GM23338 (cell line): ENCODE measurements at regions not wholly inside any gene's neighbourhood (a gene's known extent, or its start where the extent isn't known, plus 50 kb on each side); places are given as distances from the start of the nearest gene placed in this dataset.

Source experiments
- ATAC-seq: fragments of 200-7000 bp; cut with Tn5 transposase; 3 replicates; pipeline ENCODE4 v1.9.1; 2020
- DNase-seq: peaks from one replicate; pipeline ENCODE4 v3.0.0-alpha.2; 2015; ENCODE audit warnings: low spot score
- H2AFZ ChIP-seq: fragments of 200-600 bp; sonication (generic); 2 replicates; pipeline ENCODE4 v1.8.0; 2016; ENCODE audit warnings: antibody characterized with exemption, mild to moderate bottlenecking, moderate library complexity
- H3F3A ChIP-seq: fragments of 200-600 bp; sonication (generic); replicated peaks from 2 replicates; pipeline ENCODE4 v1.8.0; 2017; ENCODE audit warnings: antibody characterized with exemption, mixed run types, low read depth
- H3K27ac ChIP-seq: fragments of 200-600 bp; sonication (generic); 2 replicates; pipeline ENCODE4 v1.6.1; 2016; ENCODE audit warnings: low read depth
- H3K27me3 ChIP-seq: fragments of 200-600 bp; sonication (generic); 2 replicates; pipeline ENCODE4 v1.8.0; 2016; ENCODE audit warnings: mild to moderate bottlenecking, mixed run types, moderate library complexity; ENCODE audit not compliant: insufficient read depth
- H3K36me3 ChIP-seq: fragments of 200-600 bp; sonication (generic); 2 replicates; pipeline ENCODE4 v1.8.0; 2016; ENCODE audit warnings: mild to moderate bottlenecking; ENCODE audit not compliant: insufficient read depth
- H3K4me1 ChIP-seq: fragments of 200-600 bp; sonication (generic); 2 replicates; pipeline ENCODE4 v1.8.0; 2016; ENCODE audit warnings: mild to moderate bottlenecking, moderate library complexity; ENCODE audit not compliant: insufficient read depth
- H3K4me2 ChIP-seq: fragments of 200-600 bp; sonication (generic); 2 replicates; pipeline ENCODE4 v1.7.1; 2017; ENCODE audit warnings: mixed run types
- H3K4me3 ChIP-seq: fragments of 200-600 bp; sonication (generic); 2 replicates; pipeline ENCODE4 v1.6.1; 2016; ENCODE audit warnings: mixed run types
- H3K79me2 ChIP-seq: fragments of 200-600 bp; sonication (generic); replicated peaks from 2 replicates; pipeline ENCODE4 v1.8.0; 2017; ENCODE audit warnings: mild to moderate bottlenecking; ENCODE audit not compliant: insufficient read depth
- H3K9me2 ChIP-seq: fragments of 200-600 bp; sonication (generic); 2 replicates; pipeline ENCODE4 v1.8.0; 2017; ENCODE audit not compliant: insufficient read depth
- H4K20me1 ChIP-seq: fragments of 200-600 bp; sonication (generic); replicated peaks from 2 replicates; pipeline ENCODE4 v1.8.0; 2017; ENCODE audit warnings: mild to moderate bottlenecking; ENCODE audit not compliant: insufficient read depth
- H3K27ac Mint-ChIP-seq: 2 replicates; pipeline ENCODE4 v1.8.0; 2020; ENCODE audit warnings: inconsistent platforms, mild to moderate bottlenecking, moderate library complexity, mixed read lengths
- H3K27me3 Mint-ChIP-seq: 3 replicates; pipeline ENCODE4 v1.8.0; 2022; ENCODE audit warnings: low read depth, mild to moderate bottlenecking, moderate library complexity, mixed read lengths, inconsistent platforms; ENCODE audit not compliant: insufficient read depth, poor library complexity
- H3K36me3 Mint-ChIP-seq: 3 replicates; pipeline ENCODE4 v1.8.0; 2021; ENCODE audit warnings: low read depth, mild to moderate bottlenecking, inconsistent platforms, moderate library complexity, mixed read lengths
- H3K4me1 Mint-ChIP-seq: 3 replicates; pipeline ENCODE4 v1.8.0; 2020; ENCODE audit warnings: mild to moderate bottlenecking, inconsistent platforms, mixed read lengths
- H3K4me3 Mint-ChIP-seq: 3 replicates; pipeline ENCODE4 v1.8.0; 2021; ENCODE audit warnings: moderate library complexity, mild to moderate bottlenecking, inconsistent platforms, mixed read lengths
- H3K9me3 Mint-ChIP-seq: 3 replicates; pipeline ENCODE4 v1.8.0; 2020; ENCODE audit warnings: moderate library complexity, mild to moderate bottlenecking, inconsistent platforms, mixed read lengths
- CREB1 ChIP-seq: fragments of 250-450 bp; sonication (Bioruptor Pico); IDR thresholded peaks from 2 replicates; pipeline ENCODE4 v1.5.0; 2020; ENCODE audit warnings: low read depth, mild to moderate bottlenecking, moderate library complexity
- EZH2 ChIP-seq: fragments of 200-600 bp; sonication (generic); IDR thresholded peaks from one replicate; pipeline ENCODE4 v1.8.0; 2017; ENCODE audit warnings: antibody characterized with exemption, mild to moderate bottlenecking, low read depth; ENCODE audit not compliant: unreplicated experiment
- NANOG ChIP-seq: IDR thresholded peaks from 2 replicates; pipeline ENCODE4 v1.6.1; 2016; ENCODE audit warnings: antibody characterized with exemption, borderline replicate concordance
- POLR2AphosphoS5 ChIP-seq: IDR thresholded peaks from 2 replicates; pipeline ENCODE4 v1.6.1; 2016; ENCODE audit warnings: antibody characterized with exemption, low read depth
- STAT1 ChIP-seq: IDR thresholded peaks from one replicate; pipeline ENCODE4 v1.6.1; 2016; ENCODE audit warnings: antibody characterized with exemption; ENCODE audit not compliant: unreplicated experiment
- ZNF114 ChIP-seq: fragments of 250-450 bp; sonication (Bioruptor Pico); IDR thresholded peaks from 2 replicates; pipeline ENCODE4 v1.5.0; 2020; ENCODE audit warnings: mild to moderate bottlenecking, moderate library complexity
- TF ChIP-seq, protein P1 (sequence below): IDR thresholded peaks from one replicate; pipeline ENCODE4 v1.6.1; 2018; ENCODE audit warnings: antibody characterized with exemption; ENCODE audit not compliant: unreplicated experiment
- TF ChIP-seq, protein P2 (sequence below): fragments of 250-450 bp; sonication (Bioruptor Pico); IDR thresholded peaks from 2 replicates; pipeline ENCODE4 v1.5.0; 2020; ENCODE audit warnings: mild to moderate bottlenecking, moderate library complexity
- TF ChIP-seq, protein P3 (sequence below), 2 experiments: fragments of 200-600 bp in 1 of 2; sonication (generic) in 1 of 2; conservative IDR thresholded peaks; 2 replicates each; pipeline versions ENCODE4 v1.5.1 to v1.6.1; 2016 to 2017; ENCODE audit warnings: antibody characterized with exemption in 2 of 2, low read depth in 2 of 2, mild to moderate bottlenecking in 2 of 2, moderate library complexity in 1 of 2

DNA sequence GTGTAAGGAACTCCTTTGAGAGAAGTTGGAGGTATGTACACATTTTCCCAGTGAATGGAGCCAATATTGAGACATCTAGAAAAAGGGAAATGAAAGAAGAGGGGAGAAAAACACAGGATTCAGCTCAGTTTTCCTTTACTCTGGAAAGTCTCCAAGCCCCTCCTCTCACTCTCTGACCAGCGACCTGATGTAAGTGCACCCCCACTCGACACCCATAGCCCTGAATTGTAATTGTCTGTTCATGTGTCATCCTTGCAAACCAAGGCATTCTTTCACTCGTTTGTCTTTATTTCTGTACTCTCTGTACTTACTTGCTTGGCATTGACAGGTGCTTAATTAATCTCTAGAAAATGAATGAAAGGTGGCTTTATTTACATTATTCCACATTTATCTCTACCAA is 55.7 kb upstream of the CTAGE1 start (continued):
- TF ChIP-seq, protein P1, sequence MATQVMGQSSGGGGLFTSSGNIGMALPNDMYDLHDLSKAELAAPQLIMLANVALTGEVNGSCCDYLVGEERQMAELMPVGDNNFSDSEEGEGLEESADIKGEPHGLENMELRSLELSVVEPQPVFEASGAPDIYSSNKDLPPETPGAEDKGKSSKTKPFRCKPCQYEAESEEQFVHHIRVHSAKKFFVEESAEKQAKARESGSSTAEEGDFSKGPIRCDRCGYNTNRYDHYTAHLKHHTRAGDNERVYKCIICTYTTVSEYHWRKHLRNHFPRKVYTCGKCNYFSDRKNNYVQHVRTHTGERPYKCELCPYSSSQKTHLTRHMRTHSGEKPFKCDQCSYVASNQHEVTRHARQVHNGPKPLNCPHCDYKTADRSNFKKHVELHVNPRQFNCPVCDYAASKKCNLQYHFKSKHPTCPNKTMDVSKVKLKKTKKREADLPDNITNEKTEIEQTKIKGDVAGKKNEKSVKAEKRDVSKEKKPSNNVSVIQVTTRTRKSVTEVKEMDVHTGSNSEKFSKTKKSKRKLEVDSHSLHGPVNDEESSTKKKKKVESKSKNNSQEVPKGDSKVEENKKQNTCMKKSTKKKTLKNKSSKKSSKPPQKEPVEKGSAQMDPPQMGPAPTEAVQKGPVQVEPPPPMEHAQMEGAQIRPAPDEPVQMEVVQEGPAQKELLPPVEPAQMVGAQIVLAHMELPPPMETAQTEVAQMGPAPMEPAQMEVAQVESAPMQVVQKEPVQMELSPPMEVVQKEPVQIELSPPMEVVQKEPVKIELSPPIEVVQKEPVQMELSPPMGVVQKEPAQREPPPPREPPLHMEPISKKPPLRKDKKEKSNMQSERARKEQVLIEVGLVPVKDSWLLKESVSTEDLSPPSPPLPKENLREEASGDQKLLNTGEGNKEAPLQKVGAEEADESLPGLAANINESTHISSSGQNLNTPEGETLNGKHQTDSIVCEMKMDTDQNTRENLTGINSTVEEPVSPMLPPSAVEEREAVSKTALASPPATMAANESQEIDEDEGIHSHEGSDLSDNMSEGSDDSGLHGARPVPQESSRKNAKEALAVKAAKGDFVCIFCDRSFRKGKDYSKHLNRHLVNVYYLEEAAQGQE = no peak
- TF ChIP-seq ZNF114 (CRISPR knock-in tag) (no peak), EZH2 (no peak)

DNA sequence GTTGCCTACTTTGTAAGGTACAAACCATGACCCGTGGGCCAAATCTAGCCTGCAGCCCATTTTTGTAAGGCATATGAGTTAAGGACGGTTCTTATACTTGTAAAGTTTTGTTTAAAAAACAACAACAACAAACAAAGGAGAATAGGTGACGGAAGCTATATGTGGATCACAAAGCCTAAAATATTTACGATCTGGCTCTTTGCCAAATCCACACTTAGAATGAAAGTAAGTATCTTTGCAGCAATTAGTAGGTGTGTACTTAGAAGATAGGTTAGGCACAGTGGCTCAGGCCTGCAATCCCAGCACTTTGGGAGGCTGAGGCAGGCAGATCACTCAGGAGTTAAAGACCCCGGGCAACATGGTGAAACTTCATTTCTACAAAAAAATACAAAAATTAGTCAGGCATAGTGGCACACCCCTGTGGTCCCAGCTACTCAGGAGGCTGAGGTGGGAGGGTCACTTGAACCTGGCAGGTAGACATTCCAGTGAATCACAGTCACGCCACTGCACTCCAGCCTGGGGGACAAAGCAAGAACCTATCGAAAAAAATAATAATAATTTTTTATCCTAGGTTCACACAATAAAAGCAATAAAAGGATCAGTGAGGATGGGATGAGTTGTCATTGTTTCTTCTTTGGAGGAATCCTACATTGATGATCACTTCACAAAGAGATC is 57.8 kb upstream of the CTAGE1 start:
- peaks cover 6% of the 10 kb centered on the region for H3K27me3 Mint-ChIP-seq
- H3K36me3 Mint-ChIP-seq = no peaks in the 10 kb centered on the region
- H4K20me1 ChIP-seq = no peaks in the 10 kb centered on the region
- H3K9me3 Mint-ChIP-seq = no peaks in the 10 kb centered on the region
- H3K4me2 ChIP-seq = no peak overlapping the region
- no peak overlapping the region for H3K4me3 Mint-ChIP-seq
- no peaks in the 10 kb centered on the region for H3K36me3 ChIP-seq
- DNase-seq = no peak
- no peak overlapping the region for H3K27ac ChIP-seq
- H3K27me3 ChIP-seq = no peaks in the 10 kb centered on the region
- peaks cover 4% of the 10 kb centered on the region; the same call in 2 of the 3 replicates for H3K4me1 Mint-ChIP-seq
- no peaks in the 10 kb centered on the region for H3K79me2 ChIP-seq
- H3K27ac Mint-ChIP-seq = no peak overlapping the region
- H3K4me1 ChIP-seq = peaks cover 2% of the 10 kb centered on the region
- no peak overlapping the region for H3K4me3 ChIP-seq
- no peaks in the 10 kb centered on the region for H3F3A ChIP-seq
- H3K9me2 ChIP-seq = 0 out of 2 replicates have a peak, but pooled peaks cover 11% of the 10 kb centered on the region
- no peak for ATAC-seq
- H2AFZ ChIP-seq = no peak overlapping the region
- TF ChIP-seq EZH2 = no peak
- TF ChIP-seq POLR2AphosphoS5 = no peak
- TF ChIP-seq NANOG = no peak
- TF ChIP-seq, protein P1 = no peak
- TF ChIP-seq STAT1 = no peak
- TF ChIP-seq, protein P2, sequence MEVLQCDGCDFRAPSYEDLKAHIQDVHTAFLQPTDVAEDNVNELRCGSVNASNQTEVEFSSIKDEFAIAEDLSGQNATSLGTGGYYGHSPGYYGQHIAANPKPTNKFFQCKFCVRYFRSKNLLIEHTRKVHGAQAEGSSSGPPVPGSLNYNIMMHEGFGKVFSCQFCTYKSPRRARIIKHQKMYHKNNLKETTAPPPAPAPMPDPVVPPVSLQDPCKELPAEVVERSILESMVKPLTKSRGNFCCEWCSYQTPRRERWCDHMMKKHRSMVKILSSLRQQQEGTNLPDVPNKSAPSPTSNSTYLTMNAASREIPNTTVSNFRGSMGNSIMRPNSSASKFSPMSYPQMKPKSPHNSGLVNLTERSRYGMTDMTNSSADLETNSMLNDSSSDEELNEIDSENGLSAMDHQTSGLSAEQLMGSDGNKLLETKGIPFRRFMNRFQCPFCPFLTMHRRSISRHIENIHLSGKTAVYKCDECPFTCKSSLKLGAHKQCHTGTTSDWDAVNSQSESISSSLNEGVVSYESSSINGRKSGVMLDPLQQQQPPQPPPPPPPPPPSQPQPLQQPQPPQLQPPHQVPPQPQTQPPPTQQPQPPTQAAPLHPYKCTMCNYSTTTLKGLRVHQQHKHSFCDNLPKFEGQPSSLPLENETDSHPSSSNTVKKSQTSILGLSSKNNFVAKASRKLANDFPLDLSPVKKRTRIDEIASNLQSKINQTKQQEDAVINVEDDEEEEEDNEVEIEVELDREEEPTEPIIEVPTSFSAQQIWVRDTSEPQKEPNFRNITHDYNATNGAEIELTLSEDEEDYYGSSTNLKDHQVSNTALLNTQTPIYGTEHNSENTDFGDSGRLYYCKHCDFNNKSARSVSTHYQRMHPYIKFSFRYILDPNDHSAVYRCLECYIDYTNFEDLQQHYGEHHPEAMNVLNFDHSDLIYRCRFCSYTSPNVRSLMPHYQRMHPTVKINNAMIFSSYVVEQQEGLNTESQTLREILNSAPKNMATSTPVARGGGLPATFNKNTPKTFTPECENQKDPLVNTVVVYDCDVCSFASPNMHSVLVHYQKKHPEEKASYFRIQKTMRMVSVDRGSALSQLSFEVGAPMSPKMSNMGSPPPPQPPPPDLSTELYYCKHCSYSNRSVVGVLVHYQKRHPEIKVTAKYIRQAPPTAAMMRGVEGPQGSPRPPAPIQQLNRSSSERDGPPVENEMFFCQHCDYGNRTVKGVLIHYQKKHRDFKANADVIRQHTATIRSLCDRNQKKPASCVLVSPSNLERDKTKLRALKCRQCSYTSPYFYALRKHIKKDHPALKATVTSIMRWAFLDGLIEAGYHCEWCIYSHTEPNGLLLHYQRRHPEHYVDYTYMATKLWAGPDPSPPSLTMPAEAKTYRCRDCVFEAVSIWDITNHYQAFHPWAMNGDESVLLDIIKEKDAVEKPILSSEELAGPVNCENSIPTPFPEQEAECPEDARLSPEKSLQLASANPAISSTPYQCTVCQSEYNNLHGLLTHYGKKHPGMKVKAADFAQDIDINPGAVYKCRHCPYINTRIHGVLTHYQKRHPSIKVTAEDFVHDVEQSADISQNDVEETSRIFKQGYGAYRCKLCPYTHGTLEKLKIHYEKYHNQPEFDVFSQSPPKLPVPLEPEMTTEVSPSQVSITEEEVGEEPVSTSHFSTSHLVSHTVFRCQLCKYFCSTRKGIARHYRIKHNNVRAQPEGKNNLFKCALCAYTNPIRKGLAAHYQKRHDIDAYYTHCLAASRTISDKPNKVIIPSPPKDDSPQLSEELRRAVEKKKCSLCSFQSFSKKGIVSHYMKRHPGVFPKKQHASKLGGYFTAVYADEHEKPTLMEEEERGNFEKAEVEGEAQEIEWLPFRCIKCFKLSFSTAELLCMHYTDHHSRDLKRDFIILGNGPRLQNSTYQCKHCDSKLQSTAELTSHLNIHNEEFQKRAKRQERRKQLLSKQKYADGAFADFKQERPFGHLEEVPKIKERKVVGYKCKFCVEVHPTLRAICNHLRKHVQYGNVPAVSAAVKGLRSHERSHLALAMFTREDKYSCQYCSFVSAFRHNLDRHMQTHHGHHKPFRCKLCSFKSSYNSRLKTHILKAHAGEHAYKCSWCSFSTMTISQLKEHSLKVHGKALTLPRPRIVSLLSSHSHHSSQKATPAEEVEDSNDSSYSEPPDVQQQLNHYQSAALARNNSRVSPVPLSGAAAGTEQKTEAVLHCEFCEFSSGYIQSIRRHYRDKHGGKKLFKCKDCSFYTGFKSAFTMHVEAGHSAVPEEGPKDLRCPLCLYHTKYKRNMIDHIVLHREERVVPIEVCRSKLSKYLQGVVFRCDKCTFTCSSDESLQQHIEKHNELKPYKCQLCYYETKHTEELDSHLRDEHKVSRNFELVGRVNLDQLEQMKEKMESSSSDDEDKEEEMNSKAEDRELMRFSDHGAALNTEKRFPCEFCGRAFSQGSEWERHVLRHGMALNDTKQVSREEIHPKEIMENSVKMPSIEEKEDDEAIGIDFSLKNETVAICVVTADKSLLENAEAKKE (CRISPR knock-in tag) = no peak
- no peak for TF ChIP-seq ZNF114 (CRISPR knock-in tag)
- no peak for TF ChIP-seq CREB1 (CRISPR knock-in tag)
- TF ChIP-seq, protein P3, sequence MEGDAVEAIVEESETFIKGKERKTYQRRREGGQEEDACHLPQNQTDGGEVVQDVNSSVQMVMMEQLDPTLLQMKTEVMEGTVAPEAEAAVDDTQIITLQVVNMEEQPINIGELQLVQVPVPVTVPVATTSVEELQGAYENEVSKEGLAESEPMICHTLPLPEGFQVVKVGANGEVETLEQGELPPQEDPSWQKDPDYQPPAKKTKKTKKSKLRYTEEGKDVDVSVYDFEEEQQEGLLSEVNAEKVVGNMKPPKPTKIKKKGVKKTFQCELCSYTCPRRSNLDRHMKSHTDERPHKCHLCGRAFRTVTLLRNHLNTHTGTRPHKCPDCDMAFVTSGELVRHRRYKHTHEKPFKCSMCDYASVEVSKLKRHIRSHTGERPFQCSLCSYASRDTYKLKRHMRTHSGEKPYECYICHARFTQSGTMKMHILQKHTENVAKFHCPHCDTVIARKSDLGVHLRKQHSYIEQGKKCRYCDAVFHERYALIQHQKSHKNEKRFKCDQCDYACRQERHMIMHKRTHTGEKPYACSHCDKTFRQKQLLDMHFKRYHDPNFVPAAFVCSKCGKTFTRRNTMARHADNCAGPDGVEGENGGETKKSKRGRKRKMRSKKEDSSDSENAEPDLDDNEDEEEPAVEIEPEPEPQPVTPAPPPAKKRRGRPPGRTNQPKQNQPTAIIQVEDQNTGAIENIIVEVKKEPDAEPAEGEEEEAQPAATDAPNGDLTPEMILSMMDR (conservative IDR thresholded peaks at IDR 0.05; ENCODE audit: low read depth in 2 of 2) = no peak
